ENCODE measurements at regions not wholly inside any gene's neighbourhood (a gene's known extent, or its start where the extent isn't known, plus 50 kb on each side); places are given as distances from the start of the nearest gene placed in this dataset.

- DNase-seq, result no peak
Measured at GRCh38 chr3:176697284-176697889, 499.9 kb downstream of the TBL1XR1 start.

- no peak for DNase-seq
Measured at GRCh38 chr3:176696816-176697215, 500.5 kb downstream of the TBL1XR1 start.

- no peak for DNase-seq
Measured at GRCh38 chr3:176692966-176693785, 504.1 kb downstream of the TBL1XR1 start.

GRCh38 chr3:176692199-176692965 lies 504.9 kb downstream of the TBL1XR1 start:
- DNase-seq, result no peak

- no peak for DNase-seq
Measured at GRCh38 chr3:176690083-176690869, 507.0 kb downstream of the TBL1XR1 start.

- DNase-seq, result no peak
Measured at GRCh38 chr3:176687754-176688153, 509.5 kb downstream of the TBL1XR1 start.

GRCh38 chr3:176683382-176683781 lies 513.9 kb downstream of the TBL1XR1 start:
- no peak for DNase-seq

GRCh38 chr3:176663837-176664831 lies 533.1 kb downstream of the TBL1XR1 start:
- no peak for DNase-seq

GRCh38 chr3:176663387-176663786 lies 533.9 kb downstream of the TBL1XR1 start:
- no peak for DNase-seq

GRCh38 chr3:176661432-176661964 lies 535.8 kb downstream of the TBL1XR1 start:
- DNase-seq, result no peak

GRCh38 chr3:176655404-176656094 lies 541.7 kb downstream of the TBL1XR1 start:
- no peak for DNase-seq

GRCh38 chr3:176651622-176652021 lies 545.7 kb downstream of the TBL1XR1 start:
- no peak for DNase-seq

- no peak for DNase-seq
Measured at GRCh38 chr3:176650478-176650877, 546.8 kb downstream of the TBL1XR1 start.

GRCh38 chr3:176647987-176648386 lies 549.3 kb downstream of the TBL1XR1 start:
- no peak for DNase-seq

- no peak for DNase-seq
Measured at GRCh38 chr3:176633511-176633910, 563.8 kb downstream of the TBL1XR1 start.

GRCh38 chr3:176632925-176633324 lies 564.4 kb downstream of the TBL1XR1 start:
- DNase-seq, result no peak

GRCh38 chr3:176631165-176631564 lies 566.1 kb downstream of the TBL1XR1 start:
- DNase-seq, result no peak

GRCh38 chr3:176628101-176628639 lies 569.1 kb downstream of the TBL1XR1 start:
- no peak for DNase-seq

- DNase-seq, result no peak
Measured at GRCh38 chr3:176623468-176624150, 573.7 kb downstream of the TBL1XR1 start.

- DNase-seq, result no peak
Measured at GRCh38 chr3:176619833-176620232, 577.4 kb downstream of the TBL1XR1 start.
